HG03432 (cell line): ENCODE measurements at regions not wholly inside any gene's neighbourhood (a gene's known extent, or its start where the extent isn't known, plus 50 kb on each side); places are given as distances from the start of the nearest gene placed in this dataset.
"Not testable (repeated sequence)": the region's sequence is repeated elsewhere in the genome, so short reads cannot be mapped to it uniquely, and the experiment has no call there.

Experiments used
- ATAC-seq: cut with Tn5 transposase; IDR thresholded peaks from one replicate; pipeline ENCODE4 v1.9.1; 2021; ENCODE audit warnings: mild to moderate bottlenecking, moderate library complexity; ENCODE audit not compliant: unreplicated experiment

DNA sequence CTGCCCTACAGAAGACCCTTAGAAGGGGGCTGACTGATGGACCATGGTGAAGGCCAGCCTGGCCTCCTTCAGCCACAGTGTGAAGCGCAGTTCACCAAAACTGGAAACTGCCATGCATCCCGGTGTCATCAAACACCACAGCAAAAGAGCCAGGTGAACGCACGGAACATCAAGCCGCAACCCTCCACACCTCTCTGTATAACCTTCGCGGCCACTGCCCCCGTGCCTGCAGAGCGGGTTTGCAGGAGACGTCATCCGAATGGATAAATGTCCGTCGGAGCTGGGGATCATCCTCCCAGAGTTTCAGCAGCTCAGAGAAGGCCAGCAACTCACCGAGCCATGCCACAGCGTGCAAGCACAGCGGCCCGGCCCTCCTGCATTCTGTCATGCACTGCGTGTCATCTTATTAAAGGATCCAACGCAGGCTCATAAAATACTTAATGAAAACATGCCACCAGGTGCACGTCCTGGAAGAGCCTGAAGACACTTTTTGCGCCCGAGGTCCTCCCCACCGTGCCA, 309.9 kb downstream of the BRD1 start:
- no peak for ATAC-seq

DNA sequence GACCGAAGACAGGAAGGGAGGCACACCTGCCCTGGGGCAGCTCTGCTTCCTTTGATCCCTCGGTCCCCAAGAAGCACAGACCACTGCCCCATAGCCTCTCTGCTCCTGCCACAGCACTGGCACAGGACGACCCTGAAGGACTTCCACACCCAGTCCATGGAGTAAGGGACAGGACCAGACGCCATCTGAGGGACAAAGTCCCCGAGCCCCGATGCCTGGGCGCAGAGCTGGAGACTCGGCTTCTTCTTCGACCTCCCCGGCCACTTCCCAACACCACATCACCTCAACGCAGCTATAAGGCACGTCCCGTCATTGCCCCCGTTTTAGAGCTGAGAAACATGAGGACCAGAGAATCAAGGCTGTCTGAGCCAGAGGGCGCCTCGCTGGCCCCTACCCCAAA, 310.5 kb downstream of the BRD1 start:
- no peak for ATAC-seq

DNA sequence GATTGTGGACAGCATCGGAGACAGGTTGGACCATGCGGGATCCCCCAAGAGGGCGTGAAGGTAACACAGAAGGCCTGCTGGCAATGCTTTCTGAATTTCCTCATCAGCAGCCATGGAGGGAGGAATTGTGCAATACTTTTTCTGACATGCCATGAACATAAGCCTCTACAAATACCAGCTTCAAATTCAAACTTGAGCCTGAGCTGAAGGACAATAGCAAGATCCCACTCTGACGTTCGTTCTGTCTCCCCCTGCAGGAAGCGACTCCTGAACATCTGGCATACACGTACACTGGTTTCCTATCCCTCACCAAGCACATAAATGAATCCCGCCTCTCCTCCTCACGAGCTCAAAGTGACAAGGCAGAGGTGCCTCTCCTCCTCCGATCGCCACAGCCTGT, 312.2 kb downstream of the BRD1 start:
- no peak for ATAC-seq

DNA sequence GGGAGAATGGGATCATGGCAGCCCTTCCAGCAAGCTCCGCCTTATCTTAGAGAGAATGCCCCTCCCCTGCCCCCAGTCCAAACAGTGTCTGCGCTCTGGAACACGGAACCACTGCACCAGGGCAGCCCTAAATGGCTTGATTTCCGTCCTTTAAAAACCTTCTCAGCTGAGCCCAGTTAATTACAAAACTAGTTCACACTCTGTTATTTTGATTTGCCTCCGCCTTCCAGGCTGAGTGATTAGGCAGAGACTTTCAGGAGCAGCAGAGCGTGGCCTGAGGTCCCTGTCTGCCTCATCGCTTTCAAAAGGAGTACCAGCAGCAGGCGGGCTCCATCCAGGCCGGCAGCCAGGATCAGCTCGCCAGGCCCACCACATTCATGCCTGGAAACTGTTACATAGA, 313.0 kb downstream of the BRD1 start:
- no peak for ATAC-seq

DNA sequence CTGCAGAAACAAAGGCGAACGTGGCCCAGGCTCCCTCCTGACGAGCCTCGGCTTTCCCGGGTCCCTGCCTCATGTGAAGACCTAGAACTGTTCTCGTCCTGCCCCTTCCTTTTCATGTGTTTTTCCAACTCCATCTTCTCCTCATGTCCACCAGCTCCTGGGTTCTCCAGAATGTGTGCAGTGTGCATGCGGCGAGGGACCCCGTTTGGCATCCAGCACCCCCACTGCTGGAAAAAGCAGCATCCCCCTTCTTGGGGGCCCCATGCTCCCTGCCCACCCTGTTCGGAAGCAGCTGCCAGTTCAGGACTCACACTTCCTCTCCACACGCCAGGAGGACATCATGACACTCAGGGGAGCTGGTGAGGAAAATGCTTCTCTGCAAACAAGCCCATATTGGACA, 313.5 kb downstream of the BRD1 start:
- no peak for ATAC-seq

DNA sequence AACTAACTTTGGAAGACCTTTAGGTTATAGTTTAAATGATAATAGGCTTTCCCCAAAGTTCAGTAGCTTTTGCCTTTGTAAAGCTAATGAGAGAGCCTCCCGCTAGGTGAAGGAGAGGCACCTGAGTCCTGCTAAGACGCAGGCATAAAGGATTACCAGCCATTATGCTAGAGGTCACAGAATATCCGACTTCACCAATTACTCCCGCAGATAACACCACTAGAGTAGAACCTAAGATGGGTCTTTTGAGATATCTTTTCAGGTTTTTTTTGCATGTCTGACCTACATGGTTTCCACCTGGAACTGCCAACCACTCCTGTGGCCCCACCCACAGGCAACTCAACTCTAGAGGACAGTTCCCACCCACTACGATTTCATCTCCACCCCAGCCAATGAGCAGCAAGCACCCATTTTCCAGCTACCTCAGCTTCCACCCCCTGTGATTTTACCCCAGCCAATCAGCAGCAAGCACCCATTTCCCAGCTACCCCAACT, 314.3 kb downstream of the BRD1 start:
- no peak for ATAC-seq

DNA sequence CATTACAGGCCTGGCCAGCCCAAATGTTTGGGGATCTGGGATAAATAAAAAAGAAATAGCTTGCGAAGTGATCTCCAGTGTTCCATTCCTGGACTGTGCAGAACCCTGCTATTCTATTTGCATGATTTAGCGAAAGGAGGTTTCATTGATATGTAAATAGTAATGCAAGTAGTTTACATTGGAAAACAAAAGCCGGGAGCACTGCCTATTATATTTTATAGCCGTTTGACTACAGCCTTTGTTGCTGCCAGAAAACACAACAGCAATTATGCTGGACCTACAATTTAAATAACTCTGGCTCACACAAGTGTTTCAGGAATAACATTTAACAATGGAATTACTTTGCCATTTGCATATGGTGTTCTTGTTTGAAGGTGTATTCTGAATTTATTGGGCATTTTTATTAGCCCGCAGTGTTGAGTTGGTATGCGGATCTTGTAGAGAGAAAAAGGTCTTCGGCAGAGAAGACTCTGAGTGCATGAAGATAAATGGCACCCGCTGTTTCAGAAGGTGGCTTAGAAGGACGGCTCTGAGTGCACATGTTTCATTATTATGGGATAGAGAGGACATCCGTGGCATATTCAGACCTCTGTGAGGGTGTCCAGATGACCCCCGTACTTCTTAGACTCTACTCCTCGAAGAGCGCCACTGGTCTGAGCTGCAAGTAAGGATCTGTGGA, 315.0 kb downstream of the BRD1 start:
- ATAC-seq = no peak

DNA sequence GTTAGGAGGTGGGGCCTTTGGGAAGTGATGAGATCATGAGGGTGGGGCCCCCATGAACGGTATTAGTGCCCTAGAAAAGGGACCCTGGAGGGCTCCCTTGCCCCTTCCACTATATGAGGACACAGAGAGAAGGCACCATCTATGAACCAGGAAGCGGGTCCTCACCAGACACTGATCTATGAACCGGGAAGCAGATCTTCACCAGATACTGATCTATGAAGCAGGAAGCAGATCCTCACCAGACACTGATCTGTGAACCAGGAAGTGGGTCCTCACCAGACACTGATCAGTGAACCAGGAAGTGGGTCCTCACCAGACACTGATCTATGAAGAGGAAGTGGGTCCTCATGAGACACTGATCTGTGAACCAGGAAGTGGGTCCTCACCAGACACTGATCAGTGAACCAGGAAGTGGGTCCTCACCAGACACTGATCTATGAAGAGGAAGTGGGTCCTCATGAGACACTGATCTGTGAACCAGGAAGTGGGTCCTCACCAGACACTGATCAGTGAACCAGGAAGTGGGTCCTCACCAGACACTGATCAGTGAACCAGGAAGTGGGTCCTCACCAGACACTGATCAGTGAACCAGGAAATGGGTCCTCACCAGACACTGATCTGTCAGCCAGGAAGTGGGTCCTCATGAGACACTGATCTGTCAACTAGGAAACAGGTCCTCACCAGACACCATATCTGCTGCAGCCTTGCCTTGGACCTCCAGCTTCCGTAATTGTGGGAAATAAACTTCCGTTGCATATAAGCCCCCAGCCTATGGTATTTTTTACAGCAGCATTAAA, 316.1 kb downstream of the BRD1 start:
- not testable (repeated sequence) for ATAC-seq

DNA sequence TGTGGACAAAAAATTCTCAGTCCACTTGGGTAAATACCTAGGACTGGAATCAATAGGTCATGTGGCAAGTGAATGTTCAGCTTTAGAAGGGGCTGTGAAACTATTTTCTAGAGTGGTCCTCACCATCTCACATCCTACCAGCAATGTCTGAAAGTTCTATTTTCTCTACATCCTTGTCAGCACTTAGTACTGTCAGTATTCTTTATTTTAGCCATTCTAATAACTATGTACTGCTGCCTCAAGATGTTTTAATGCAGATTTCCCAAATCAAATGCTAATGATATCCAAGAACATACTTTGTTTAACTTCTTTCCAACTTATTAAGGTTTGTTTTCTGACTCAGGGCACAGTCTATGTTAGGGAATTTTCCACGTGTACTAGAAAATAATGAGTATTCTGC, 317.0 kb downstream of the BRD1 start:
- ATAC-seq = no peak

DNA sequence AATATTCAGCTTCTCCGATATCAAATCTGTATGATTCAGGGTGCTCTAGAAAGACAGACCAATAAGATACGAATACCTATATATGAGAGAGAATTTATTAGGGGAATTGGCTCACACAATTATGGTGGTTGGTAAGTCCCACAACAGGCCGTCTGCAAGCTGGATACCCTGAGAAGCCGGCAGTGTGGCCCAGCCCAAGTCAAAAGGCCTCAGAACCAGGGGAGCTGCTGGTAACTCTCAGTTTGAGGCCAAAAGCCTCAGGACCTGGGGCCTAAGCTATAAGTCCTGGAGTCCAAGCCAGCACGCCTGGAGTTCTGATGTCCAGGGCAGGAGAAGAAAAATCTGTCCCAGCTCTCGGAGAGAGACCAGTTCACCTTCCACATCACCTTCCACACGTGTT, 318.7 kb downstream of the BRD1 start:
- ATAC-seq = no peak

DNA sequence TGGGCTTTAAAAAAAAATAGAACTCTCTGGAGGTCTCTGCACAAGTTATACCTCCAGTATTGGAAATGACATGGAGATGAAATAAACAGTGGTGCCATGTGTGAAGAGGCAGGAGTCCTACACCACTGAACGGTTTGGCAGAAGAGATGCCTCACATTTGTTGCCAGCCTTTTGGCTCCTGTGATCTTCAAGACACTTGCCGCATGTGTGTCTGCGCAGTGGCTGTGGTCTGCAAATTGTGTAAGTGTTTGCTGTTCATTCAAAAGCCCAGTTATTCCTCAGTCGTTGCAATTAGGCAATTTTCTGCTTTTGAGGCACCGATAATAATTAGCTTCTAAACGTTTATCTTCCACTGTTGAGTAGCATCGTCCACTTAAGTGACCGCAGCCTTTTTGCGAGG, 319.1 kb downstream of the BRD1 start:
- ATAC-seq = no peak

DNA sequence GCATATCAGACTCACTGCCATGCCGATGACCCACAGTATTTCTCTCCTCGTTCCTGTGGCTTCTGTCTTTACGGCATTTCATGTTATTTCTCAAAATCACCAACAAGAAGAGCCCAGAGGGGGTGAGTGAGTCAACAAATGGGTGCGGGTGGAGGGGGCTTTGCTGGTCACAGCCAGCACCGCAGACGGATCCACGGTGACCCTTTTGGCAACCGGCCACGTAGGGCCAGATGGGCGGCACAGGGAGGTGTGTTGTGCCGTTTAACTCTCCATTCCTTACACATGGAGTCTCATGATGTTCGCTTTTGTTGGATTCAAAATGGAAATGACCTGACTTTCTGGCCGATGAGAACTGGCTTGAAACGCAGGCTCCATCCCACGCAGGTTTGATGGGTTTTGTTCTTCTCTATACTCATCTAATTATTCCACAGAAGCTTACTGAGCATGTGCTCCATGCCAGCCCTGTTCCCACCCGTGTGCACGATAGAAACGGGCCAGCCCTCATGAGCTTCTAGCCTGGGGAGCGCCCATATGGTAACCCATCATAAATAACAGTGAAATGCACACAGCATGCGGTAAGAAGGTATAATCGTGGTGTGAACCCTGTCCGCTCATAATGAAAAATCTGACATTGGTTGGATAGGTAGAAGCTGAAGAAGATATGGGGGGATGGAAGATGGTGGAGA, 319.9 kb downstream of the BRD1 start:
- ATAC-seq = no peak

DNA sequence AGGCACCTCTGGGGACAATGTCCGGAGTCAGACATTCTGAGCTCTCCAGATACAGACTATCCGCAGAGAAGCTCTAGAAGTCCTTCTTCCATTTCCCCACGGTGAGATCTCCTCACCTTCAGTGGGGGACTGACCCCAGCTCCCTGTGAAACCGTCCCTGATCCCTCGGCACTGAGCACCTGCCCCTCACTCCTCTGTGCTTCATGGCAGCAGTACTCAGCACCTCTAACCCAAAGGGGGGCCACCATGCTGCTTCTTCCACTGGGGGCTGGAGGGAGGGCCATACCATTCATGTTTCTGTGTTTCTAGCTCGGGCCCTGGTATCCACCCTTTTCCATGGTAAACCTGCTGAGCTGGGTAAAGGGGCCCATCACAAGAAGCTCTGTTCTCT, 321.7 kb downstream of the BRD1 start:
- no peak for ATAC-seq

DNA sequence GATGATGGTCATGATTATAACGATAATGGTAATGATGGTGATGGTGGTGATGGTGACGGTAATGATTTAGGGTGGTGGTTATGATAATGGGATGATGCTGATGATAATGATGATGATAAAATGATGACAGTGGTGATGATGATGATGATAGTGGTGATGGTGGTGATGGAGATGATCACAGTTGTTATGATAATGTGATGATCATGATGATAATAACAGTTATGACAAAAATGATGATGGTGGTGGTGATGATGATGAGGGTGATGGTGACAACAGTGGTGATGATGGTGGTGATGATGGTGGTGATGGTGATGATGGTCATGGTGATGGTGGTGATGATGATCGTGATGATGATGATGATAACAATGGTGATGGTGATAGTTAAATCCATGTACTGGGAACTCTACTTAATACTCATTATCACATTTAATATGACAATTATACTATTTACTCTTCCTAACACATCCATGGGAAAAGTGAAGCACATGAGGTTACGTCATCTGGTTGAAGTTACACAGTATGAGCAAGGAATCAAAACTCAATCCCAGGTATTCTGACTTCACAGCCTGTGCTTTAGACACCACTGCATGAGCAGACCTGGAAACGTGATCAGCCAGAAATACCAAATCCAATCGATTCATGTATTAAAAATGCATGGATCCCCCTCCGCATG, 322.2 kb downstream of the BRD1 start:
- no peak for ATAC-seq

DNA sequence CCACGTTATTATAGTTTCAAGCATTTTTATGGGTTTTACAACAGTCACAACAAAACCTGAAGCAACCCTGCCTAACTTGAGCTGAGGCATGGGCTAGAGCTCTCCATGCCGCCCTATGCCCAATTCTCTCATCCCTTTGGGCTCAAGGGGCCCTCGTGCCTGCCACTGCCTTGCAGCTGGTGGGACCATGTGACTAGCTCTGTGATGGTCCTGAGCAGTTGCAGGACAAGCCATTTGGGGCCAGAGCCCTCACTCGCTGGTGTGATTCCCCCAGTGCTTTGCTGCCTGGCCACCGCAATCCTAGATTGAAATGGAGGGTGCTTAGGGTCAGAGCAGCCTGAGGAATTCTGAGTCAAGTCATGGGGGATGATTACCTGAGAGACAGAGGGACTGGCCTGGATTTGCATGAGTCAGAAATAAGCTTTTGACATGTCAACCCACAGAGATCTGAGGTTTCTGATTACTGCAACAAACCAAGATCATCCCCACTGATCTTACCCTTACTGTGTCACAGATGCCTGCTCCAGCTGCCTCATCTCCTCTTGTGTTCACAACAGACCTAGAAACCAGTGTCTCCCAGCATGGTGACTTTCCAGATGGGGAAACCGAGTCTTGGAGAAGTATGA, 323.7 kb downstream of the BRD1 start:
- ATAC-seq = peak; percentile 67

DNA sequence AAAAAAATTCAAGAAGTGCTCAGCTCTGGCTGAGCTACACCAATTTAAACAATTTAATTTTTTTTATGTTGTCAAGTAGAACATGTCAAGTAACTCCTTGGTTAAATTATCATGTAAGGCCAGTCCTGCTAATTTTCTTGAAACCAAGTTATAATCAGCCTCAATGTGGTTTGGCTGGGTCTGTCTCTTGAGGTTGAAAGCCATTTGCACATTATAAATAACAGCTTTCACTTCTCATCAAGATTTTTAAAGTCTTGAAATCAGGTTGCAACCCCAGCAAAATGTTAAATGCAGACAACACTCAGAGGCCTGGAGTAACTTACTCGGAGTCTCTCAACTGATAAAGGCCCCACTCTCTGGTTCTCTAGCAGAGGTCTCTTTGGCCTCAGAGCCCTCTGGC, 324.4 kb downstream of the BRD1 start:
- ATAC-seq = peak; percentile 47

DNA sequence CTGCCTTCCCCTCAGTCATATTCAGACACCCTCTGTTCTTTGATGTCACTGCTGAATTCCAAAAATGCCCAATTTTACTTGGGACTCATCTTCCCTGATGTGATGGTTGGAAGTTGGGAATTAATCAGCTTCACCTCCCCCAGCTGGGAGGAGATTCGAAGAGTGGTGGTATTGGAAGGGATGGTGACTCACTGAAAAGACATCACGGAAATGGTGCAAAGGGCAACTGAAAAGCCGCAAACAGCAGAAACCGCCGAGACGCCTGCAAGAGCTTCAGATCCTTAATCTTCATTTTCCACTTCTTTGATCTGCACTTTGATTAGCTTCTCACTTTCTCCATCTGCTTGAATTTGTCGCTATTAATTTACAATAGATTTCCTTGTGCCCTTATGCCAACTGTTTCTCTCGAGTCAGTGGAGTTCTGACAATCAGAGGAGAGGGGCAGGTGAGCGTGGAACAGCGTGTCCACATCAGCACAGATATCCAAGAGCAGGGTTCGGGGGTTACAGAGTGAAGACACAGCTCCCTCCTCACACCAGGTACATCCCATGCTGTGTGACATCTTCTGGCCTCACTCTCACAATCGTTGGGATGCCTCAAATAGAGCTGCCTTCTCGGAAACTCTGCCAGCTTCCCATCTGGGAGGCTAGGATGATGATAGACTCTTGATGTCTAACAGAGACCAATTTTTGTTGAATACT, 325.4 kb downstream of the BRD1 start:
- ATAC-seq = no peak

DNA sequence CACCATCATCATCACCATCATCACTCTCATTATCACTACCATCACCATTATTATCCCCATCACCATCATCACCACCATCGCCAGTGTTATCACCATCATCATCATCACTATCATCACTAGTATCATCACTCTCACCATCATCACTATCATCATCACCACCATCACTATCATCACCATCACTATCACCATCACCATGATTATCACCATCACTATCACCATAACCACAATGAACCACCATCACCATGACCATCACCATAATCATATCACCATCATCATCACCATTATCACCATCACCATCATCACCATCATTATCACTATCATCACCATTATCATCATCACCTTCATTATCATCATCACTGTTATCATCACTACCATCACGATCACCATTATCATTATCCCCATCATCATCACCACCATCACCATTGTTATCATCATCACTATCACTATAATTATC, 326.7 kb downstream of the BRD1 start:
- ATAC-seq = no peak

DNA sequence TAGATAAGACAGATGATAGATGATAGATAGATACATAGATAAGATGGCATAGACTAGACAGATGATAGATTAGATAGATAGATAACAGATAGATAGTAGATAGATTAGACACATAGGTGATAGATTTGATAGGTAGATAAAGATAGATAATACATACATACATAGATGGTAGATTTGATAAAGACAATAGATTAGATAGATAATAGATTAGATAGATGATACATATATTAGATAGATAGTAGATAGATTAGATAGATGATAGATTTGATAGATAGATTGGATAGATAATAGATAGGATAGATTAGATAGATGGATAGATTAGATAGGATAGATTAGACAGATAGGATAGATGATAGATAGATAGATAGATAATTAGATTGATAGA, 327.6 kb downstream of the BRD1 start:
- no peak for ATAC-seq
